GM18868 (cell line): ENCODE measurements at regions not wholly inside any gene's neighbourhood (a gene's known extent, or its start where the extent isn't known, plus 50 kb on each side); places are given as distances from the start of the nearest gene placed in this dataset.
"Not testable (repeated sequence)": the region's sequence is repeated elsewhere in the genome, so short reads cannot be mapped to it uniquely, and the experiment has no call there.

Source experiments
- ATAC-seq: cut with Tn5 transposase; IDR thresholded peaks from one replicate; pipeline ENCODE4 v1.9.1; 2021; ENCODE audit warnings: mild to moderate bottlenecking, moderate library complexity; ENCODE audit not compliant: unreplicated experiment

DNA sequence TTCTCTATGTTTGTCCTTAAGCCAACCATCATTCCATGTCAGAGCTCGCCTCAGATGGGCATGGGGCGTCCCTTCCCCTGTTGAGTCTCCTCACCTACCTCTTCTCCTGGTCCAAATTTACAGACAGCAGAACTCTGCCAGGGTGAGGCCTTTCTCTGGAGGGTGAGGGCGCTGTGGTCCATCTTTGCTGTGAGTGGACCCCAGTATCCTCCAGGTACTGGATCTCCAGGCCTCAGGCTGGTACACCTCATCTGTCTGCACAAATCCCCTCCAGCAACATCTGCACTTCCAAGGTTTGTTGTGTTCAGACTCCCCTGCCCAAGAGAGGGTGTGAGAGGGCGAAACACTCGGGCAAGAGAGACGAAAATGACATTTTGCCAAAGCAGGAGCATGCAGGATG, 63.9 kb upstream of the EDAR start:
- no peak for ATAC-seq

DNA sequence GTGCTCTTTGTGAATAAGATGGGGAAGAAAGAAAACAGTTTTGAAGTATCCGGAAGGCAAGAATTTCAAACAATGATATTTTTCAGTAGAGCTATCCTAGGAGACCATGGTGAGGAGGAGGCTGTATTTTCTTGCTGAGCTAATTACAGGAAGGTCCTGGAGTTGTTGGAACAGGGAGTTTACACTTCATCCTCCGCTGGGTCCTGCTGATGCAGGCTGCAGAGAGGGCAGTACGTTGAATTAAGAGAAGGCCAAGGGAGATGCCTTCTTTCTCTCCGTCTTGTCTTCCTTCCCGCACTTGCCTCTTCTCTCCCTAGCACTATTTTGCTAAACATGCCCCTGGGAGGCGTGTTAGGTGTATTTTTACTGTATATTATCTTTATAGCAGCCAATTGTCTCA, 60.0 kb upstream of the EDAR start:
- ATAC-seq, result no peak

DNA sequence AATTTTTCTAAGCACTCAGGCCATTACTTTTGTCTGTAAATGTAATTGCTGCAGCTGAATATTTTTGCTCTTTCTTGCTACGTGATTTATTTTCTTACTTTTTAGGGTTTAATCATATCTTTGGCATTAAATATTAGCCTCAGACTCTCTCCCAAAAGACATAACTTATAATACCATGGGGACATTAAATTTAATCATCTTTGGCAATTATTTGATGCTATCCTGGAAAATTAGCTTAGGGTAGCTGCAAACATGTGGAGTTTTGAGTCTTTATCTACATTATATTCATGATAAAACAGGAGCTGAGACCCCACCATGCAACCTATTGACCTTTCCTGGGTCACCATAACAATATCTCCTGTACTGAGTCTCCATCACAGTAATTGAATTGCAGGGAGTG, 59.1 kb upstream of the EDAR start:
- ATAC-seq, result no peak

DNA sequence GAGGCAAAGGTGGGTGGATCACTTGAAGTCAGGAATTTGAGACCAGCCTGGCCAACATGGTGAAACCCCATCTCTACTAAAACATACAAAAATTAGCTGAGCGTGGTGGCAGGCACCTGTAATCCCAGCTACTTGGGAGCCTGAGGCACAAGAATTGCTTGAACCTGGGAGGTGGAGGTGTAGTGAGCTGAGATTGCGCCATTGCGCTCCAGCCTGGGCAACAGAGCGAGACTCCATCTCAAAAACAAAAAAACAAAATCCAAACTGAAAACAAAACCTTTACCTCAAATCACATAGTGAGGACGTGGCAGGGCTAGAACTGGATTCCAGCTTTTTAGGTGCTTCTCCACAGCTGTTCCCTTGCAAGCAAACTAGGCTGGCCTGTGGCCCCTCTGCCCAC, 58.5 kb upstream of the EDAR start:
- ATAC-seq, result not testable (repeated sequence)

DNA sequence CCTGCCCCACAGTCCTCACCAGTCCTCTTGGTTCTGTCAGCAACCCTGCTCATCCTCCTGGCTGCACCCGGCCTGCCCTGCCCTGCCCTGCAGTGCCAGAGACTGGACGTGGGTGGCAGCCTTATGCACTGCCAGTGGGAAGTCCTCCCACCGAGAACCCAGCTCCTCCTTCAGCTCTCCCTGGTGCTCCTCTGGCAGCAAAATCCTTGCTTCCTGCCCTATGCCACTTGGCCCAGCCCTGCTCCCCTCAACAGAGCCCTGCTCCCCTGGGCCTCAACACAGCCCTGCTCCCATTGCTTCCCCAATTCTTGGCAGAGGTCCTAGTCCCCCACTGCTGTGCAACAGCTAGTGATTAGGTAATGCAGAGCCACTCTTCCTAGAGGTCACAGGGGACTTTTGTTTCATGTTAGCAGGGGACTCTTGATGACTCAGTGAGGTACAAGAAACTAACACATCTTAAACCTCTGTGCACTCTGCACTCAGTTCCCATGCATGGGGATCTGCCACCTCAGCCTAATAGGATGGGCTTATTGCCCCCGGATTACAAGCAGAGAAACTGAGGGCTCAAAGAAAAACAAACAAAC, 58.0 kb upstream of the EDAR start:
- ATAC-seq, result peak; percentile 96

DNA sequence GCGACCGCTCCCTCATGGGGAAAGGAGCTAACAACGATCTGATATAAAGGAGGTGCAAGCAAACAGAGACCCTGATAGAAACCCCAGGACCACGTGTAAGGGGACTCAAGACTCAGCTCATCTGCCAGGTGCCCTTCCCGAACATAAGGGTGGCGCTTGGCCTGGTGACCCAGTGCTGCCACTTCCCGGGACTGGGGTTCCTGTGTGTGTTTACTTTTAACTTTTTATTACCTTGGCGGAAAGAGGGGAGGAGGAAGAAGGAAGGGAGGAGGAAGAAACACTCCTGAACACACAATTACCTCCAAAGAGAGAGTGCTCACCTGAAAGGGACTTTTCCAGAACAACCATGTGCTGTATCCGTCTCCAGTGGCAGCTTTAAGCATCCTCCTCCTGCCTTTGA, 56.5 kb upstream of the EDAR start:
- ATAC-seq, result no peak

DNA sequence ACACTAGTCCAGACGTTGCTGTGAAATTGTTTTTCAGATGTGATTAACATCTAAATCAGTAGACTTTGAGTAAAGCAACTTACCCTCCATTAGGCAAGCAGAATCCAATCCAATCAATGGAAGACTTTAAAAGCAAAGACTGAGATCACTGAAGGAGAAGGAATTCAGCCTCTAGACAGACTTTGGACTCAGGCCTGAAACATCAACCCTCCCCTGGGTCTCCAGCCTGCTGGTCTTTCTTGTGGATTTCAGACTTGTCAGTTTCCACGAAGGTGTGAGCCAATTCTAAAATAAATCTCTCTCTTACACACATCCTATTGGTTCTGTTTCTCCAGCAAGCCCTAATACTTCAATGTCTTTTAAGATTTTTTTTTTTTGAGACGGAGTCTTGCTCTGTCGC, 50.0 kb upstream of the EDAR start:
- no peak for ATAC-seq
